ENCODE measurements at regions not wholly inside any gene's neighbourhood (a gene's known extent, or its start where the extent isn't known, plus 50 kb on each side); places are given as distances from the start of the nearest gene placed in this dataset.

- no peak for DNase-seq (ENCODE audit: low read depth)
Measured at GRCh38 chr4:59243038-59243437, 1957.1 kb upstream of the ADGRL3 start.

GRCh38 chr4:59247032-59247431, 1953.1 kb upstream of the ADGRL3 start:
- DNase-seq (ENCODE audit: low read depth), result no peak

GRCh38 chr4:59248313-59248712, 1951.8 kb upstream of the ADGRL3 start:
- DNase-seq (ENCODE audit: low read depth), result no peak

GRCh38 chr4:59249110-59249509, 1951.0 kb upstream of the ADGRL3 start:
- DNase-seq (ENCODE audit: low read depth), result no peak

GRCh38 chr4:59258002-59258401, 1942.1 kb upstream of the ADGRL3 start:
- no peak for DNase-seq (ENCODE audit: low read depth)

GRCh38 chr4:59307609-59308008, 1892.5 kb upstream of the ADGRL3 start:
- no peak for DNase-seq (ENCODE audit: low read depth)

GRCh38 chr4:59314637-59315036, 1885.5 kb upstream of the ADGRL3 start:
- DNase-seq (ENCODE audit: low read depth), result no peak

- DNase-seq (ENCODE audit: low read depth), result no peak
Measured at GRCh38 chr4:59339631-59340030, 1860.5 kb upstream of the ADGRL3 start.

GRCh38 chr4:59341506-59341905, 1858.6 kb upstream of the ADGRL3 start:
- no peak for DNase-seq (ENCODE audit: low read depth)

GRCh38 chr4:59348949-59349348, 1851.2 kb upstream of the ADGRL3 start:
- no peak for DNase-seq (ENCODE audit: low read depth)

- no peak for DNase-seq (ENCODE audit: low read depth)
Measured at GRCh38 chr4:59369229-59369628, 1830.9 kb upstream of the ADGRL3 start.

GRCh38 chr4:59374416-59374815, 1825.7 kb upstream of the ADGRL3 start:
- DNase-seq (ENCODE audit: low read depth), result no peak

GRCh38 chr4:59380841-59381366, 1819.2 kb upstream of the ADGRL3 start:
- DNase-seq (ENCODE audit: low read depth), result no peak

GRCh38 chr4:59381591-59381990, 1818.5 kb upstream of the ADGRL3 start:
- no peak for DNase-seq (ENCODE audit: low read depth)

- DNase-seq (ENCODE audit: low read depth), result no peak
Measured at GRCh38 chr4:59387759-59388758, 1812.1 kb upstream of the ADGRL3 start.

- no peak for DNase-seq (ENCODE audit: low read depth)
Measured at GRCh38 chr4:59393780-59394179, 1806.3 kb upstream of the ADGRL3 start.

- DNase-seq (ENCODE audit: low read depth), result no peak
Measured at GRCh38 chr4:59400334-59400733, 1799.8 kb upstream of the ADGRL3 start.

- DNase-seq (ENCODE audit: low read depth), result no peak
Measured at GRCh38 chr4:59409647-59410046, 1790.5 kb upstream of the ADGRL3 start.

GRCh38 chr4:59412739-59413138, 1787.4 kb upstream of the ADGRL3 start:
- DNase-seq (ENCODE audit: low read depth), result no peak

- DNase-seq (ENCODE audit: low read depth), result no peak
Measured at GRCh38 chr4:59455751-59456150, 1744.4 kb upstream of the ADGRL3 start.

GRCh38 chr4:59457576-59457975, 1742.5 kb upstream of the ADGRL3 start:
- DNase-seq (ENCODE audit: low read depth), result no peak

GRCh38 chr4:59484944-59485343, 1715.2 kb upstream of the ADGRL3 start:
- no peak for DNase-seq (ENCODE audit: low read depth)

- DNase-seq (ENCODE audit: low read depth), result no peak
Measured at GRCh38 chr4:59500103-59500502, 1700.0 kb upstream of the ADGRL3 start.

GRCh38 chr4:59503731-59504130, 1696.4 kb upstream of the ADGRL3 start:
- DNase-seq (ENCODE audit: low read depth), result no peak

All from fibroblast of the conjunctiva (primary cell).